Right ventricle myocardium superior (tissue), 1 donor: ENCODE measurements at regions not wholly inside any gene's neighbourhood (a gene's known extent, or its start where the extent isn't known, plus 50 kb on each side); places are given as distances from the start of the nearest gene placed in this dataset.
"Not testable (repeated sequence)": the region's sequence is repeated elsewhere in the genome, so short reads cannot be mapped to it uniquely, and the experiment has no call there.

ENCODE experiments used
- ATAC-seq: fragments of 200-7000 bp; cut with Tn5 transposase; one replicate; pipeline ENCODE4 v1.9.1; 2020; ENCODE audit warnings: mild to moderate bottlenecking; ENCODE audit not compliant: poor library complexity
- DNase-seq: peaks from one replicate; pipeline ENCODE4 v3.0.0-alpha.2; 2020
- intact Hi-C: fragments of 100-400 bp; cut with DNase I; formaldehyde crosslinking; loops from one replicate; pipeline ENCODE4 v1.11.2; 2022
- donor health status: DM: no; HTN: yes; CAD: no; lungs with severe emphysema.

GRCh38 chr4:100908540-100908939 lies 390.7 kb upstream of the EMCN start:
- no peak for ATAC-seq
- no peak for DNase-seq
- intact Hi-C loops, result no loop called here

GRCh38 chr4:100907465-100908454 lies 389.9 kb upstream of the EMCN start:
- ATAC-seq (no peak), DNase-seq (no peak)
- intact Hi-C loops, result no loop called here

GRCh38 chr4:100906973-100907372 lies 389.2 kb upstream of the EMCN start:
- no peak for ATAC-seq
- no peak for DNase-seq
- intact Hi-C loops, result no loop called here

GRCh38 chr4:100900945-100901344 lies 383.1 kb upstream of the EMCN start:
- not testable (repeated sequence) for ATAC-seq

GRCh38 chr4:100900134-100900533 lies 382.3 kb upstream of the EMCN start:
- ATAC-seq (no peak), DNase-seq (no peak)
- intact Hi-C loops, result no loop called here

More at GRCh38 chr4:100900945-100901344, 383.1 kb upstream of the EMCN start:
- DNase-seq, intact Hi-C loops: not testable (repeated sequence)

- ATAC-seq, result no peak
- DNase-seq, result no peak
- intact Hi-C loops, result no loop called here
Measured at GRCh38 chr4:100898844-100899243, 381.0 kb upstream of the EMCN start.

GRCh38 chr4:100895556-100896197 lies 377.9 kb upstream of the EMCN start:
- ATAC-seq, result no peak
- intact Hi-C loops, result no loop called here
- no peak for DNase-seq

GRCh38 chr4:100894339-100894870 lies 376.6 kb upstream of the EMCN start:
- DNase-seq (no peak), ATAC-seq (no peak)
- intact Hi-C loops, result no loop called here

- DNase-seq, result no peak
- intact Hi-C loops, result no loop called here
- ATAC-seq, result no peak
Measured at GRCh38 chr4:100891808-100892207, 374.0 kb upstream of the EMCN start.

GRCh38 chr4:100889898-100890297 lies 372.1 kb upstream of the EMCN start:
- no peak for DNase-seq
- ATAC-seq, result no peak
- intact Hi-C loops, result no loop called here

- DNase-seq, result no peak
- intact Hi-C loops, result no loop called here
- ATAC-seq, result no peak
Measured at GRCh38 chr4:100889401-100889800, 371.6 kb upstream of the EMCN start.

- no peak for DNase-seq
- no peak for ATAC-seq
- intact Hi-C loops, result no loop called here
Measured at GRCh38 chr4:100882661-100883060, 364.8 kb upstream of the EMCN start.

- ATAC-seq (no peak), DNase-seq (no peak)
- intact Hi-C loops, result no loop called here
Measured at GRCh38 chr4:100881283-100881682, 363.5 kb upstream of the EMCN start.

GRCh38 chr4:100880011-100880410 lies 362.2 kb upstream of the EMCN start:
- ATAC-seq (no peak), DNase-seq (no peak)
- intact Hi-C loops, result no loop called here

- no peak for ATAC-seq
- no peak for DNase-seq
- intact Hi-C loops, result no loop called here
Measured at GRCh38 chr4:100879471-100879870, 361.6 kb upstream of the EMCN start.

GRCh38 chr4:100876546-100876945 lies 358.7 kb upstream of the EMCN start:
- DNase-seq, result no peak
- intact Hi-C loops, result no loop called here
- ATAC-seq, result no peak

- DNase-seq (no peak), ATAC-seq (no peak)
- intact Hi-C loops, result no loop called here
Measured at GRCh38 chr4:100875296-100876068, 357.7 kb upstream of the EMCN start.

GRCh38 chr4:100872811-100873210 lies 355.0 kb upstream of the EMCN start:
- intact Hi-C loops, result no loop called here
- no peak for DNase-seq
- no peak for ATAC-seq
